ENCODE measurements at regions not wholly inside any gene's neighbourhood (a gene's known extent, or its start where the extent isn't known, plus 50 kb on each side); places are given as distances from the start of the nearest gene placed in this dataset.

DNA sequence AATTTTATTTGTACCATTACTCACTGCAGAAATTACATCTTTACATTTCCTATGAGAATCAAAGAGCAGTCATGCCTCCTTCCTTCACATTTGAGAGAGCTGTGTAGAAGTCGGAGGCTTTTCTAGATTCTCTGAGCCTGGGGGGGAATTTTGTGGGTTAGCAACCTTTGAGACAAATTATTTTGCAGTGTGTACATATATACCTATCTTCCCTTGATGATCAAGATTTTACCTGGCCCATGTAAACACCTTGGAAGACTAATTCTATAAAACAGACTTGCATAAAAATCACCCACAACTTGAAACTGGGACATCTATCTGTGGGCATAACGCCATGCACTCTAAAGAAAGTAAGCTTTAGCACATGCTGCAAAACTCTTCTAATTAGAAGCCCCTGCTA lies 491.5 kb upstream of the MDFIC2 start:
- Histone ChIP-seq H3K27me3 (replicated peaks) (no peaks in the 10 kb centered on the region), H3K27ac (no peak overlapping the region)
- TF ChIP-seq, protein P1, sequence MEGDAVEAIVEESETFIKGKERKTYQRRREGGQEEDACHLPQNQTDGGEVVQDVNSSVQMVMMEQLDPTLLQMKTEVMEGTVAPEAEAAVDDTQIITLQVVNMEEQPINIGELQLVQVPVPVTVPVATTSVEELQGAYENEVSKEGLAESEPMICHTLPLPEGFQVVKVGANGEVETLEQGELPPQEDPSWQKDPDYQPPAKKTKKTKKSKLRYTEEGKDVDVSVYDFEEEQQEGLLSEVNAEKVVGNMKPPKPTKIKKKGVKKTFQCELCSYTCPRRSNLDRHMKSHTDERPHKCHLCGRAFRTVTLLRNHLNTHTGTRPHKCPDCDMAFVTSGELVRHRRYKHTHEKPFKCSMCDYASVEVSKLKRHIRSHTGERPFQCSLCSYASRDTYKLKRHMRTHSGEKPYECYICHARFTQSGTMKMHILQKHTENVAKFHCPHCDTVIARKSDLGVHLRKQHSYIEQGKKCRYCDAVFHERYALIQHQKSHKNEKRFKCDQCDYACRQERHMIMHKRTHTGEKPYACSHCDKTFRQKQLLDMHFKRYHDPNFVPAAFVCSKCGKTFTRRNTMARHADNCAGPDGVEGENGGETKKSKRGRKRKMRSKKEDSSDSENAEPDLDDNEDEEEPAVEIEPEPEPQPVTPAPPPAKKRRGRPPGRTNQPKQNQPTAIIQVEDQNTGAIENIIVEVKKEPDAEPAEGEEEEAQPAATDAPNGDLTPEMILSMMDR (IDR thresholded peaks at IDR 0.05; ENCODE audit: low read depth, low read length, missing control alignments) = no peak

DNA sequence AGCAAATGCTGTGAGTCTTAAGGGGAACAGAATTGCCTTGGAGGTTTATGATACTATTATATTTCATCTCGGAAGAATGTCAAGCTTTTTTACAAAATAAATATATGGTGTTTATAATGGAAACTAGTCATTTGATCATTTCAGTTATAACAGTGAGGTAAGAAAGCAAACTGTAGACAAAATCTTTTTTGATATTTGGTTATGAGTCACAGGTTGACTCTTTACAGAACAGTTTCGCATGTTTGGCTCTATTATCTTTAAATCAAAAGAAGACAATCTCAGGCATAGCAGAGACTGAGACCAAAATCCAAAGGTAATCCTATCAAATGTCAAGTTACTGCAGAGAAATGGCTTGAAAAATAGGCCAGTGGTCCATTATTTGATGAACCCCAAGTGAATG lies 490.9 kb upstream of the MDFIC2 start:
- Histone ChIP-seq H3K4me3 (ENCODE audit: low read depth, low read length) (no peak overlapping the region), H3K27ac (no peak overlapping the region), H3K36me3 (replicated peaks) (no peaks in the 10 kb centered on the region), H3K27me3 (replicated peaks) (no peaks in the 10 kb centered on the region)
- no peak for DNase-seq
- TF ChIP-seq, protein P1 (IDR thresholded peaks at IDR 0.05; ENCODE audit: low read depth, low read length, missing control alignments) = no peak
- in situ Hi-C loops (cut with HindIII; ENCODE audit: low pct_ligation_motif_present, low sequenced_read_pairs) = no loop called here

More for the DNA sequence above, 491.5 kb upstream of the MDFIC2 start:
- H3K36me3 ChIP-seq (replicated peaks) = no peaks in the 10 kb centered on the region
- DNase-seq = no peak
- no peak overlapping the region for H3K4me3 ChIP-seq (ENCODE audit: low read depth, low read length)
- in situ Hi-C loops (cut with HindIII; ENCODE audit: low pct_ligation_motif_present, low sequenced_read_pairs) = no loop called here

DNA sequence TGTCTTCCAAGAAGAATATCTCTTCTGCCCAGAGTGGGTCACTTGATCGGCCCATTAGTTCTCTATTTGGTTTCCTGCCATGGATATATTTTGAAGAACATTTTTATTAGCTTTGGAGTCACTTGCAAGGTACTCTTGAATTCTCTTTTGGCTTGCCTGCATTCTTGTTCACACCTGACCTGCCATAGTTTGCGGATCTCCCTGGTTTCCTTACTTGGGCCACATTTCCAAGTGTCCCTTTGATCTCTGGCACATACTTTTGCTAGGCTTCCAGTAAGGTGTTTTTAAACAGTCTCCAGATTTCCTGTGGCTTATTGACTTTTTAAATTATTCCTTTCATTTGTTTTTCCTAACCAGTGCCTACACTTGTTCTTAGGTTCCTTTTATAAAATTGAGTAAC lies 488.5 kb upstream of the MDFIC2 start:
- TF ChIP-seq, protein P1 (IDR thresholded peaks at IDR 0.05; ENCODE audit: low read depth, low read length, missing control alignments) = no peak

DNA sequence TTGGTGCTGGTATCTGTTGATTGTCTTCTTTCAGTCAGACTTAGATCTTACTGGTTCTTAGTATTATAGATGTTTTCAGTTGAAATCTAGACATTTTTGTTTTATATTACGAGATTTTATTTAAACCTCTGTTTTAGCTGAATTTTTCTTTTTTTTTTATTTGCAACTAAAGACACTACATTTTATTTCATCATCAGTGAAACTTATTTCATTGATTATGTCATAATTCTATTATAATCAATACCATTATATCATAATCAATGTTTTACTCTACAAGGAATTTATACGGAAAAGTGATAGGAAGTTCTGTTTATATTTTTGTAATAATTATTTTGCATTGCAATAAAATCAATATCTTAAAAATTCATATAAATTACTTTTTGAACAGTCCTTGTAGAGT lies 477.4 kb upstream of the MDFIC2 start:
- no peak for DNase-seq
- Histone ChIP-seq H3K36me3 (replicated peaks) (no peaks in the 10 kb centered on the region), H3K4me3 (ENCODE audit: low read depth, low read length) (no peak overlapping the region), H3K27ac (no peak overlapping the region), H3K27me3 (replicated peaks) (no peaks in the 10 kb centered on the region)
- in situ Hi-C loops (cut with HindIII; ENCODE audit: low pct_ligation_motif_present, low sequenced_read_pairs) = no loop called here
- TF ChIP-seq, protein P1 (IDR thresholded peaks at IDR 0.05; ENCODE audit: low read depth, low read length, missing control alignments) = no peak

More for the DNA sequence above, 488.5 kb upstream of the MDFIC2 start:
- in situ Hi-C loops (cut with HindIII; ENCODE audit: low pct_ligation_motif_present, low sequenced_read_pairs) = no loop called here
- DNase-seq = no peak
- H3K27me3 ChIP-seq (replicated peaks) = no peaks in the 10 kb centered on the region
- H3K4me3 ChIP-seq (ENCODE audit: low read depth, low read length) = no peak overlapping the region
- H3K27ac ChIP-seq = no peak overlapping the region
- H3K36me3 ChIP-seq (replicated peaks) = no peaks in the 10 kb centered on the region

DNA sequence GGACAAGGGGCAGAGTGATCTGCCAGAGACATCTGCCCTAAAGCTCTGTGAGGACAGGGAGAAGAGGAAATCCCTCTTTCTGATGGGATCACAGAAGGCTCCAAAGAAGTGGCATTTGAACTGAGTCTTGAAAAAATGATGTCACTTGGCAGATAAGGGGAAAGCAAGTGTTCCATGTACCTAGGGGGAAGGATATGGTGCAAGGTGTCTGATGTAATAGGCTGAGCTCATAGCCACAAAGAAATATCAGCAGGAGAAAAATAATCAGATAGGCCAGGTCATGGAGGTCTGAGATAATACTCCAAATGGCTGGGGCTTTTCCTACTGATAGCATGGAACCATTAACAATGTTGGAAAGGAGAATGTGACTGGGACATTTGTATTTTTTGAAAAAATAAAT lies 468.4 kb upstream of the MDFIC2 start:
- no peak overlapping the region for H3K27ac ChIP-seq
- TF ChIP-seq, protein P1 (IDR thresholded peaks at IDR 0.05; ENCODE audit: low read depth, low read length, missing control alignments) = no peak
- H3K36me3 ChIP-seq (replicated peaks) = no peaks in the 10 kb centered on the region
- no peaks in the 10 kb centered on the region for H3K27me3 ChIP-seq (replicated peaks)
- no peak for DNase-seq
- H3K4me3 ChIP-seq (ENCODE audit: low read depth, low read length) = no peak overlapping the region
- in situ Hi-C loops (cut with HindIII; ENCODE audit: low pct_ligation_motif_present, low sequenced_read_pairs) = no loop called here

DNA sequence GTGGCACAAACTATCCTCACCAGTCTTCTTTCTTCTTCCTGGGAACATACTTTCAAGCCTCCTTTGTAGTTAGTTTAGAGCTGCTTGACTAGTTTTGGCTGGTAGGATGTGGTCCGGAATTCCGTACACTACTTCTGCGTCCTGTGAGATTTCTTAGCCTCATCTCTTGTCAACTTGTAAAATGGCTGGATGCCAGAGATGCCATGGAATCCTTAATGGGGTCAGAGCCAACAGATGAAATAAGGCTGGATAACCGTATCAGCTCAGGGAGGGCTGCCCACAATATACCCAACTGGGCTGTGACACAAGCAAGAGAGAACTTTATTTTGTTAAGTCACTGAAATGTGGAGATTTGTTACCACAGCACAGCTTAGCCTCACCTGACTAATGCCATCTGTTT lies 466.9 kb upstream of the MDFIC2 start:
- TF ChIP-seq, protein P1 (IDR thresholded peaks at IDR 0.05; ENCODE audit: low read depth, low read length, missing control alignments) = no peak
- no peak for DNase-seq
- in situ Hi-C loops (cut with HindIII; ENCODE audit: low pct_ligation_motif_present, low sequenced_read_pairs) = no loop called here
- no peaks in the 10 kb centered on the region for H3K36me3 ChIP-seq (replicated peaks)
- no peak overlapping the region for H3K4me3 ChIP-seq (ENCODE audit: low read depth, low read length)
- H3K27me3 ChIP-seq (replicated peaks) = no peaks in the 10 kb centered on the region
- H3K27ac ChIP-seq = no peak overlapping the region

Data from brain microvascular endothelial cell (primary cell).